PC-3 (cell line): ENCODE measurements at regions not wholly inside any gene's neighbourhood (a gene's known extent, or its start where the extent isn't known, plus 50 kb on each side); places are given as distances from the start of the nearest gene placed in this dataset.

Source experiments
- ATAC-seq: fragments of 200-7000 bp; cut with Tn5 transposase; 2 replicates; pipeline ENCODE4 v1.9.1; 2020; ENCODE audit warnings: mild to moderate bottlenecking, moderate library complexity
- BruUV-seq: library from RNA; stranded (reverse); fragments of 400-500 nt; replicated peaks from 2 replicates; lab custom pipeline; 2021; lab: Mats Ljungman, UMichigan
- CTCF ChIA-PET: fragments of 300-600 bp; sonication (Branson Sonifier 250); formaldehyde crosslinking; loops from one replicate; lab custom pipeline; 2022; ENCODE audit warnings: antibody characterized with exemption; lab: Charles Lee
- POLR2A ChIA-PET: fragments of 300-600 bp; sonication (Branson Sonifier 250); formaldehyde crosslinking; loops from one replicate; lab custom pipeline; 2022; ENCODE audit warnings: antibody characterized with exemption; ENCODE audit not compliant: unreplicated experiment; lab: Charles Lee
- DNase-seq: peaks from one replicate; pipeline ENCODE4 v3.0.0-alpha.2; 2015
- H2AFZ ChIP-seq: fragments of 300-600 bp; sonication (generic); 2 replicates; pipeline ENCODE4 v1.6.0; 2016; ENCODE audit warnings: antibody characterized with exemption, low read length
- H3F3A ChIP-seq: fragments of 300-600 bp; sonication (generic); one replicate; pipeline ENCODE4 v1.6.0; 2017; ENCODE audit warnings: antibody characterized with exemption, low read length, control low read depth, mild to moderate bottlenecking; ENCODE audit not compliant: unreplicated experiment
- H3K27ac ChIP-seq: fragments of 300-600 bp; sonication (generic); 2 replicates; pipeline ENCODE4 v1.5.1; 2016; ENCODE audit warnings: mild to moderate bottlenecking, low read length
- H3K27me3 ChIP-seq: fragments of 300-600 bp; sonication (generic); 2 replicates; pipeline ENCODE4 v1.6.1; 2016; ENCODE audit warnings: low read length, mixed read lengths
- H3K36me3 ChIP-seq: fragments of 300-600 bp; sonication (generic); 2 replicates; pipeline ENCODE4 v1.6.1; 2016; ENCODE audit warnings: low read depth, mixed run types, low read length, mixed read lengths
- H3K4me1 ChIP-seq: fragments of 300-600 bp; sonication (generic); 2 replicates; pipeline ENCODE4 v1.5.1; 2016; ENCODE audit warnings: low read length; ENCODE audit not compliant: insufficient read depth
- H3K4me2 ChIP-seq: fragments of 300-600 bp; sonication (generic); 2 replicates; pipeline ENCODE4 v1.6.0; 2016; ENCODE audit warnings: low read length
- H3K4me3 ChIP-seq: fragments of 300-600 bp; sonication (generic); 2 replicates; pipeline ENCODE4 v1.5.1; 2016; ENCODE audit warnings: mild to moderate bottlenecking, low read length, mixed read lengths
- H3K79me2 ChIP-seq: fragments of 300-600 bp; sonication (generic); 2 replicates; pipeline ENCODE4 v1.6.1; 2017; ENCODE audit warnings: low read length, mixed read lengths
- H3K9ac ChIP-seq: fragments of 300-600 bp; sonication (generic); 2 replicates; pipeline ENCODE4 v1.6.0; 2016; ENCODE audit warnings: mild to moderate bottlenecking, low read length
- H3K9me2 ChIP-seq: fragments of 300-600 bp; sonication (generic); replicated peaks from 2 replicates; pipeline ENCODE4 v1.6.1; 2016; ENCODE audit warnings: mixed run types, low read length, mixed read lengths
- H3K9me3 ChIP-seq: fragments of 300-600 bp; sonication (generic); 2 replicates; pipeline ENCODE4 v1.6.1; 2016; ENCODE audit warnings: low read length, mixed read lengths
- H4K20me1 ChIP-seq: fragments of 300-600 bp; sonication (generic); 2 replicates; pipeline ENCODE4 v1.6.1; 2016; ENCODE audit warnings: low read length, mixed read lengths
- EZH2 ChIP-seq: fragments of 300-600 bp; sonication (generic); IDR thresholded peaks from one replicate; pipeline ENCODE4 v1.6.1; 2017; ENCODE audit warnings: antibody characterized with exemption, mild to moderate bottlenecking, low read length; ENCODE audit not compliant: unreplicated experiment
- EZH2phosphoT487 ChIP-seq: fragments of 300-600 bp; sonication (generic); IDR thresholded peaks from 2 replicates; pipeline ENCODE4 v1.6.1; 2018; ENCODE audit warnings: mild to moderate bottlenecking, antibody characterized with exemption, low read length, borderline replicate concordance
- intact Hi-C: fragments of 100-400 bp; cut with micrococcal nuclease; formaldehyde crosslinking; loops from 2 replicates; pipeline ENCODE4 v1.9.0; 2023
- TF ChIP-seq, protein P1 (sequence below): fragments of 300-600 bp; sonication (generic); conservative IDR thresholded peaks from 2 replicates; pipeline ENCODE4 v1.5.1; 2017; ENCODE audit warnings: antibody characterized with exemption, low read depth, mild to moderate bottlenecking, low read length

- H3K4me3 ChIP-seq, result no peak overlapping the region
- H3K79me2 ChIP-seq, result no peaks in the 10 kb centered on the region
- POLR2A ChIA-PET, result no interaction called here
- DNase-seq (peak; percentile 29), ATAC-seq (peak; percentile 70)
- no peaks in the 10 kb centered on the region for H3K4me1 ChIP-seq
- H2AFZ ChIP-seq, result no peak overlapping the region
- no peaks in the 10 kb centered on the region for H3K36me3 ChIP-seq
- CTCF ChIA-PET, result no interaction called here
- H3K4me2 ChIP-seq, result no peak overlapping the region
- no peaks in the 10 kb centered on the region for H3K27me3 ChIP-seq
- H4K20me1 ChIP-seq, result no peaks in the 10 kb centered on the region
- intact Hi-C loops, result no loop called here
- TF ChIP-seq EZH2phosphoT487 (no peak), EZH2 (no peak)
- TF ChIP-seq, protein P1, sequence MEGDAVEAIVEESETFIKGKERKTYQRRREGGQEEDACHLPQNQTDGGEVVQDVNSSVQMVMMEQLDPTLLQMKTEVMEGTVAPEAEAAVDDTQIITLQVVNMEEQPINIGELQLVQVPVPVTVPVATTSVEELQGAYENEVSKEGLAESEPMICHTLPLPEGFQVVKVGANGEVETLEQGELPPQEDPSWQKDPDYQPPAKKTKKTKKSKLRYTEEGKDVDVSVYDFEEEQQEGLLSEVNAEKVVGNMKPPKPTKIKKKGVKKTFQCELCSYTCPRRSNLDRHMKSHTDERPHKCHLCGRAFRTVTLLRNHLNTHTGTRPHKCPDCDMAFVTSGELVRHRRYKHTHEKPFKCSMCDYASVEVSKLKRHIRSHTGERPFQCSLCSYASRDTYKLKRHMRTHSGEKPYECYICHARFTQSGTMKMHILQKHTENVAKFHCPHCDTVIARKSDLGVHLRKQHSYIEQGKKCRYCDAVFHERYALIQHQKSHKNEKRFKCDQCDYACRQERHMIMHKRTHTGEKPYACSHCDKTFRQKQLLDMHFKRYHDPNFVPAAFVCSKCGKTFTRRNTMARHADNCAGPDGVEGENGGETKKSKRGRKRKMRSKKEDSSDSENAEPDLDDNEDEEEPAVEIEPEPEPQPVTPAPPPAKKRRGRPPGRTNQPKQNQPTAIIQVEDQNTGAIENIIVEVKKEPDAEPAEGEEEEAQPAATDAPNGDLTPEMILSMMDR, result no peak
- BruUV-seq, result no TSS peak
- H3K9me2 ChIP-seq, result no peaks in the 10 kb centered on the region
- no peaks in the 10 kb centered on the region for H3F3A ChIP-seq
- H3K9ac ChIP-seq, result no peak overlapping the region
- no peaks in the 10 kb centered on the region for H3K9me3 ChIP-seq
- no peak overlapping the region for H3K27ac ChIP-seq
These were observed 720.7 kb downstream of the TLE1 start for GRCh38 chr9:80968611-80969010.

DNA sequence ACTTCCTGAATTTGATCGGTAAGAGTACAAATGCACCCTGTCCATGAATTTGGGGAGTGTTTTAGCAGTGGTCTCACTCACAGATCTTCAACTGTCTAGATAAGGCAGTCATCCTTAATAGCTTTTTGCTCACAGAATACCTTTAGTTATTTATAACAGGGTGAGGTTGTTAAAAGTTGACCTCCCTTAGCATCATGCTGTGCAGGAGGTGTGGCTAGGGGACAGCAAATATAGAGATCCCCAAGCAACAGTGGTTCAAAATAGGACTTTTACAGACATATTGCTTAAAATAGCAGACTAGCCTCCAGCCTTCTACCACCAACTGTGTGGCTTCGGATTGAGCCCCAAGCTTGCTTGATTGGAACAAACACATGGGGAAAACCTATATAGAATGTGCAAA lies 724.4 kb downstream of the TLE1 start:
- DNase-seq (no peak), ATAC-seq (no peak)
- Histone ChIP-seq H3K27ac (no peak overlapping the region), H3K27me3 (no peaks in the 10 kb centered on the region), H3K4me2 (no peak overlapping the region), H3K79me2 (no peaks in the 10 kb centered on the region), H3K4me1 (no peaks in the 10 kb centered on the region), H2AFZ (no peak overlapping the region), H3K4me3 (no peak overlapping the region), H3K9ac (no peak overlapping the region), H3K9me3 (no peaks in the 10 kb centered on the region), H4K20me1 (no peaks in the 10 kb centered on the region), H3K9me2 (no peaks in the 10 kb centered on the region), H3F3A (no peaks in the 10 kb centered on the region), H3K36me3 (no peaks in the 10 kb centered on the region)
- BruUV-seq, result no TSS peak
- intact Hi-C loops, result no loop called here
- POLR2A ChIA-PET, result no interaction called here
- TF ChIP-seq EZH2phosphoT487 (no peak), EZH2 (no peak)
- TF ChIP-seq, protein P1, result no peak
- CTCF ChIA-PET, result no interaction called here

DNA sequence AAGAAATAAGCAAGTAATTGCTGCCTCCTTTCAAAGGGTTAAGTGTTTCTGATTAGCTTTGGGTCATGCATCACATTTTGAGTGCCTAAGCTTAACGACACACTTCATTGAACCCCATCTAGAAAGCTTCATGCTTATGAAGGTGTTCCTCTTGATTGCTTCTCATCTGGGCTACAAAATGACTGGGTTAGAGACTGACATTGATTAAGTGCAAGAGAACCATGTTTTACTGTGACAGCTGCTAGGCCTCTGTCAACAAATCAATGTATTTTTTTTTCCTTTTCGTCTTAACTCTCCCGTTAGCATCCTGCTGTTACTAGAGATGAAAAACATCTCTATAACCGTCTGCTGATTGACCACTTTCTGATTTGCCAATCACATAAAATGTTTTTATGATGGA lies 725.0 kb downstream of the TLE1 start:
- no peak for TF ChIP-seq EZH2
- TF ChIP-seq EZH2phosphoT487, result no peak
- TF ChIP-seq, protein P1, result no peak
- intact Hi-C loops, result no loop called here
- no TSS peak for BruUV-seq

More for the DNA sequence above, 725.0 kb downstream of the TLE1 start:
- CTCF ChIA-PET, result no interaction called here
- Histone ChIP-seq H3K9ac (no peak overlapping the region), H3K36me3 (no peaks in the 10 kb centered on the region), H3K79me2 (no peaks in the 10 kb centered on the region), H3K27ac (no peak overlapping the region), H3K9me2 (no peaks in the 10 kb centered on the region), H4K20me1 (no peaks in the 10 kb centered on the region), H3K4me2 (no peak overlapping the region), H3F3A (no peaks in the 10 kb centered on the region), H3K27me3 (no peaks in the 10 kb centered on the region), H3K4me1 (no peaks in the 10 kb centered on the region), H3K4me3 (no peak overlapping the region), H3K9me3 (no peaks in the 10 kb centered on the region), H2AFZ (no peak overlapping the region)
- POLR2A ChIA-PET, result no interaction called here
- ATAC-seq (no peak), DNase-seq (no peak)
